ENCODE measurements at regions not wholly inside any gene's neighbourhood (a gene's known extent, or its start where the extent isn't known, plus 50 kb on each side); places are given as distances from the start of the nearest gene placed in this dataset.

DNA sequence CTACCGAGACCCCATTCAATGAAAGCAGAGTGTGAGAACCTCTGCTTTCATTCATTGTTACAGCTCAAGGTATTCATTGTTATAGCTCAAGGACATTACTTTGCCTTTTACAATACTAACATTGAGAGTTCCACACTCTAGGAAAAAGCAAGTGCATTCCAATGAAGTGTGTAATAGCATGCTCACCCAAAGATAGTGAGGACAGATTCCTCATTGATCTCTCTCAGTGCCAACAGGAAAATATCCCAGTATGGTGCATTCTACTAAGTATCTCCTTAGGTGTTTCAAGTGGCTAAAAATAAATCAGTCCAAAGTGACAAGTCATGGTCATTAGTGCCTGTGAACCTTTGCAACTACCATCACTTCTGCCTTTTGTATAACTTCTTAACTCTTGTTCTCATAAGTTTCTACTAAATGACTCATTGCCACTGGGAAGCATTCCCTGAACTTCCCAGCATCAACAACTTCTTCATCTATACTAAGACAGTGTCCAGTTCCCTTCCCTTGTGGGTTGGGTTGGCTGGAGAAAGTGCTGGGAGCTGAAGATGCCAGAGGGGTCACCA is 140.7 kb upstream of the STXBP5 start:
- TF ChIP-seq CTCF (IDR thresholded peaks at IDR 0.05), result no peak
- TF ChIP-seq POLR2A (IDR thresholded peaks at IDR 0.05), result no peak
